ENCODE measurements at regions not wholly inside any gene's neighbourhood (a gene's known extent, or its start where the extent isn't known, plus 50 kb on each side); places are given as distances from the start of the nearest gene placed in this dataset.

DNA sequence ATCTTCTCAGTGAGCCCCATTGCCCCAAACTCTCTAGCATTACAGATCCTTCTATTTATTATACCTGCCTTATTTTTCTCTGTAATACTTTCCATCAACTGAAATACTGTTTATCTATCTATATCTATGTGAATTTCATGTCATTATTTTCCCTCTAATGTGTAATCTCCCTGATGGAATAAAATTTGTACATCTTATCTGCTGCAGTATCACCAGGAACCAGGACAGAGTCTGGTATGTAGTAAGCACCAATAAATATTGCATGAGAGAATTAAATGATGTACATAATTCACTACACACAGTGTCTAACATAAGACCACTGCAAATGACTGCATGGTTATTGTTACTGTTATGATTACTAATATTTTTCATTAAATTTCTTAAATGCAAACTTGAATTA, 759.1 kb downstream of the PRELID2 start:
- TF ChIP-seq CTCF (IDR thresholded peaks at IDR 0.05) (no peak), POLR2A (IDR thresholded peaks at IDR 0.05) (no peak)
